HepG2 (cell line): ENCODE measurements at regions not wholly inside any gene's neighbourhood (a gene's known extent, or its start where the extent isn't known, plus 50 kb on each side); places are given as distances from the start of the nearest gene placed in this dataset.

Experiments
- ATAC-seq: fragments of 200-7000 bp; cut with Tn5 transposase; 3 replicates; pipeline ENCODE4 v1.9.1; 2020; ENCODE audit warnings: mild to moderate bottlenecking, moderate library complexity
- BruUV-seq: library from RNA; stranded (reverse); fragments of 400-500 nt; replicated peaks from 2 replicates; lab custom pipeline; 2021; lab: Mats Ljungman, UMichigan
- CTCF ChIA-PET: fragments of 300-600 bp; formaldehyde crosslinking; extraction: SDS; loops from one replicate; lab custom pipeline; 2021; ENCODE audit warnings: low total read pairs, inconsistent platforms, low intra/inter-chr PET ratio; lab: Yijun Ruan, JAX
- POLR2A ChIA-PET: fragments of 350-600 bp; sonication (Branson Sonifier 250); formaldehyde crosslinking; loops from one replicate; lab custom pipeline; 2020; ENCODE audit warnings: antibody characterized with exemption, inconsistent platforms; lab: Yijun Ruan, JAX
- DNase-seq: peaks from one replicate; pipeline ENCODE4 v3.0.0-alpha.2; 2015; ENCODE audit warnings: low spot score
- FAIRE-seq: peaks from 3 replicates; lab custom pipeline; 2011; peaks lifted over from hg19 to GRCh38; lab: Jason Lieb, UNC
- H2AFZ ChIP-seq: one replicate; pipeline ENCODE4 v1.6.1; 2011; ENCODE audit warnings: low read length, inconsistent platforms
- H3K27ac ChIP-seq: fragments of 300-600 bp; 3 replicates; pipeline ENCODE4 v1.8.0; 2011; ENCODE audit warnings: mixed run types, mild to moderate bottlenecking, mixed read lengths, low read length, inconsistent platforms; ENCODE audit not compliant: insufficient read depth; ENCODE audit errors: extremely low read length
- H3K27me3 ChIP-seq, 2 experiments: fragments of 200-600 bp in 1 of 2; 2 replicates in 1 of 2; 3 replicates in 1 of 2; pipeline versions ENCODE4 v1.6.0 to v1.8.0; 2011; ENCODE audit warnings: low read length in 2 of 2, mild to moderate bottlenecking in 2 of 2, moderate library complexity in 2 of 2, inconsistent platforms in 1 of 2; ENCODE audit not compliant: insufficient read depth in 2 of 2, control insufficient read depth in 1 of 2
- H3K36me3 ChIP-seq, 2 experiments: fragments of 200-600 bp in 1 of 2; replicated peaks in 1 of 2; 2 replicates in 1 of 2; 3 replicates in 1 of 2; pipeline versions ENCODE4 v1.5.1 to v1.8.0; 2011; ENCODE audit warnings: low read length in 2 of 2, inconsistent platforms in 1 of 2; ENCODE audit not compliant: insufficient read depth in 2 of 2, control insufficient read depth in 1 of 2
- H3K4me1 ChIP-seq: 2 replicates; pipeline ENCODE4 v1.5.1; 2012; ENCODE audit warnings: low read length, inconsistent platforms; ENCODE audit not compliant: insufficient read depth
- H3K4me2 ChIP-seq: 2 replicates; pipeline ENCODE4 v1.6.0; 2011; ENCODE audit warnings: low read depth, low read length, inconsistent platforms
- H3K4me3 ChIP-seq, 3 experiments: fragments of 200-600 bp in 1 of 3; sonication (generic), shearing (Covaris generic) in 1 of 3; replicated peaks in 1 of 3; 2 replicates each; pipeline ENCODE4 v1.5.1; 2011 to 2016; ENCODE audit warnings: low read length in 3 of 3, inconsistent platforms in 2 of 3, low read depth in 2 of 3, mild to moderate bottlenecking in 2 of 3, control low read depth in 1 of 3, mixed read lengths in 1 of 3; ENCODE audit not compliant: insufficient read depth in 1 of 3
- H3K79me2 ChIP-seq: one replicate; pipeline ENCODE4 v1.6.1; 2011; ENCODE audit warnings: low read length, inconsistent platforms; ENCODE audit not compliant: insufficient read depth
- H3K9ac ChIP-seq: 2 replicates; pipeline ENCODE4 v1.6.0; 2011; ENCODE audit warnings: mild to moderate bottlenecking, low read depth, low read length, inconsistent platforms; ENCODE audit not compliant: insufficient read depth
- H3K9me3 ChIP-seq: 2 replicates; pipeline ENCODE4 v1.5.1; 2012; ENCODE audit warnings: mild to moderate bottlenecking, low read length
- H4K20me1 ChIP-seq: 2 replicates; pipeline ENCODE4 v1.6.0; 2011; ENCODE audit warnings: inconsistent platforms, mild to moderate bottlenecking, low read length, moderate library complexity; ENCODE audit not compliant: insufficient read depth
- CBX2 ChIP-seq, 2 experiments: fragments of 200-600 bp in 1 of 2; sonication (generic); formaldehyde crosslinking in 1 of 2; IDR thresholded peaks; 2 replicates each; pipeline versions ENCODE4 v1.7.0 to v1.8.1; 2018 to 2022; ENCODE audit warnings: low read depth in 2 of 2, low read length in 1 of 2, mild to moderate bottlenecking in 1 of 2, missing genetic modification reagents in 1 of 2
- CENPT ChIP-seq: sonication (generic); formaldehyde crosslinking; IDR thresholded peaks from 2 replicates; pipeline ENCODE4 v1.8.0; 2022; ENCODE audit warnings: low read depth, mild to moderate bottlenecking, moderate library complexity, missing genetic modification reagents
- HNRNPL ChIP-seq: fragments of 200-400 bp; formaldehyde crosslinking; IDR thresholded peaks from 2 replicates; pipeline ENCODE4 v1.6.1; 2017; ENCODE audit warnings: mild to moderate bottlenecking, low read depth, low read length
- MTA3 ChIP-seq: sonication (generic); formaldehyde crosslinking; IDR thresholded peaks from 2 replicates; pipeline ENCODE4 v1.4.0; 2020; ENCODE audit warnings: missing genetic modification reagents
- NFE2 ChIP-seq: sonication (generic); formaldehyde crosslinking; IDR thresholded peaks from 2 replicates; pipeline ENCODE4 v1.4.0; 2020; ENCODE audit warnings: missing genetic modification reagents
- SAFB2 ChIP-seq: sonication (generic); formaldehyde crosslinking; IDR thresholded peaks from 2 replicates; pipeline ENCODE4 v1.5.1; 2020; ENCODE audit warnings: missing genetic modification reagents, low read depth, mild to moderate bottlenecking, borderline replicate concordance
- TBP ChIP-seq: sonication (generic); formaldehyde crosslinking; IDR thresholded peaks from 2 replicates; pipeline ENCODE4 v1.5.0; 2020; ENCODE audit warnings: missing genetic modification reagents
- ZMYM4 ChIP-seq: sonication (generic); formaldehyde crosslinking; IDR thresholded peaks from 2 replicates; pipeline ENCODE4 v1.8.1; 2023; ENCODE audit warnings: mild to moderate bottlenecking, missing genetic modification reagents
- ZNF143 ChIP-seq: sonication (generic); formaldehyde crosslinking; IDR thresholded peaks from 2 replicates; pipeline ENCODE4 v1.4.0; 2020; ENCODE audit warnings: missing genetic modification reagents
- ZNF253 ChIP-seq: sonication (generic); formaldehyde crosslinking; IDR thresholded peaks from 2 replicates; pipeline ENCODE4 v1.8.0; 2022; ENCODE audit warnings: mild to moderate bottlenecking, missing genetic modification reagents, borderline replicate concordance
- ZNF589 ChIP-seq: sonication (generic); formaldehyde crosslinking; conservative IDR thresholded peaks from 2 replicates; pipeline ENCODE4 v1.8.0; 2022; ENCODE audit warnings: mild to moderate bottlenecking, moderate library complexity, missing genetic modification reagents
- ZNF619 ChIP-seq: sonication (generic); formaldehyde crosslinking; IDR thresholded peaks from 2 replicates; pipeline ENCODE4 v1.4.0; 2020; ENCODE audit warnings: mild to moderate bottlenecking, missing genetic modification reagents
- ZNF710 ChIP-seq: sonication (generic); formaldehyde crosslinking; IDR thresholded peaks from 2 replicates; pipeline ENCODE4 v1.5.0; 2020; ENCODE audit warnings: mild to moderate bottlenecking, missing genetic modification reagents, borderline replicate concordance
- ZNF792 ChIP-seq: IDR thresholded peaks from 2 replicates; pipeline ENCODE4 v1.6.1; 2016
- WGBS: methylation state at CpG from one replicate; pipeline ENCODE4 v1.1.6; 2017; ENCODE audit warnings: low lambda C conversion rate; 5-methylcytosine and 5-hydroxymethylcytosine counted together
- in situ Hi-C: cut with HindIII; loops from 2 replicates; pipeline ENCODE4 v1.10.0; 2017; ENCODE audit warnings: low pct_unique_long_range_greater_than_20kb; ENCODE audit not compliant: extremely low pct_ligation_motif_present
- intact Hi-C: fragments of 100-400 bp; cut with micrococcal nuclease; formaldehyde crosslinking; loops from one replicate; pipeline ENCODE4 v1.10.0; 2022; ENCODE audit not compliant: unreplicated experiment

GRCh38 chr11:126113012-126113411 is 50.3 kb upstream of the CDON start:
- Histone ChIP-seq H3K9me3 (no peaks in the 10 kb centered on the region), H3K4me3 (no peak overlapping the region), H3K4me1 (peaks cover 72% of the 10 kb centered on the region), H3K36me3 (no peaks in the 10 kb centered on the region), H3K4me2 (peak overlapping the region; percentile 89), H3K27me3 (peaks cover 5 to 17% of the 10 kb centered on the region in 2 experiments; a peak in 2 of 5 replicates), H3K79me2 (no peaks in the 10 kb centered on the region), H4K20me1 (no peaks in the 10 kb centered on the region)
- in situ Hi-C loops: no loop called here
- no peak for FAIRE-seq
- CTCF ChIA-PET: no interaction called here
- intact Hi-C loops: loop anchor here (2.0 kb wide), 2 partner anchors 30 to 50 kb away; partner anchors contain the start of gene CDON
- no peak for DNase-seq
- no peak for ATAC-seq
- 43% methylated on average over 9 of the region's 9 CpGs for WGBS
- no peak for TF ChIP-seq CBX2 (IDR thresholded peaks at IDR 0.05; ENCODE audit: low read depth, low read length)
- TF ChIP-seq CBX2 (CRISPR knock-in tag; IDR thresholded peaks at IDR 0.05; ENCODE audit: low read depth): no peak
- no peak for TF ChIP-seq MTA3
- no peak for TF ChIP-seq ZNF710 (CRISPR knock-in tag)
- TF ChIP-seq SAFB2 (CRISPR knock-in tag): no peak
- no peak for TF ChIP-seq HNRNPL
- TF ChIP-seq NFE2 (CRISPR knock-in tag): no peak
- TF ChIP-seq ZNF253 (CRISPR knock-in tag): no peak
- no peak for TF ChIP-seq ZMYM4 (CRISPR knock-in tag)
- TF ChIP-seq ZNF619 (CRISPR knock-in tag): no peak
- TF ChIP-seq ZNF143 (CRISPR knock-in tag): no peak
- TF ChIP-seq ZNF792: no peak
- no peak for TF ChIP-seq TBP (CRISPR knock-in tag)
- no peak for TF ChIP-seq ZNF589 (CRISPR knock-in tag)
- no peak for TF ChIP-seq CENPT (CRISPR knock-in tag)
- TF ChIP-seq, all 625 proteins: peak for 0
- POLR2A ChIA-PET: interaction anchor here (0.7 to 5.2 kb wide), 9 partner anchors 9 to 99 kb away, joined by 3 to 40 read pairs (median 4); partner anchors contain the start of genes CDON and FAM118B
- BruUV-seq: no TSS peak
- H2AFZ ChIP-seq: no peak overlapping the region
- H3K9ac ChIP-seq: no peak overlapping the region
- no peak overlapping the region for H3K27ac ChIP-seq
